ENCODE measurements at regions not wholly inside any gene's neighbourhood (a gene's known extent, or its start where the extent isn't known, plus 50 kb on each side); places are given as distances from the start of the nearest gene placed in this dataset.

GRCh38 chr2:78721355-78722033 is 304.0 kb upstream of the REG3G start:
- Mint-ChIP-seq H3K27ac (no peak overlapping the region), H3K9me3 (peaks cover 1% of the 10 kb centered on the region), H3K4me3 (no peak overlapping the region), H3K4me1 (peaks cover 2% of the 10 kb centered on the region), H3K36me3 (ENCODE audit: low read depth) (no peaks in the 10 kb centered on the region), H3K27me3 (ENCODE audit: insufficient read depth) (no peaks in the 10 kb centered on the region)
- DNase-seq: no peak
- Histone ChIP-seq H3K36me3 (ENCODE audit: control insufficient read depth, insufficient read depth, low read length) (no peaks in the 10 kb centered on the region), H3K4me3 (ENCODE audit: low read length) (no peak overlapping the region), H3K27me3 (ENCODE audit: control insufficient read depth, insufficient read depth, low read length, poor library complexity, severe bottlenecking) (no peaks in the 10 kb centered on the region), H3K9me3 (ENCODE audit: control insufficient read depth, low read length) (no peaks in the 10 kb centered on the region), H3K9ac (ENCODE audit: extremely low read depth, low read length, poor library complexity, severe bottlenecking) (no peak overlapping the region), H3K4me1 (ENCODE audit: control insufficient read depth, insufficient read depth, low read length) (no peaks in the 10 kb centered on the region), H3K27ac (ENCODE audit: low read depth, low read length) (no peak overlapping the region)
- no peak for TF ChIP-seq CTCF (conservative IDR thresholded peaks at IDR 0.05)
- 94 to 100% methylated on average over 1 to 7 of the region's 7 CpGs for WGBS, 2 experiments (ENCODE audit: insufficient coverage in 1 of 2, insufficient read length in 1 of 2)

DNA sequence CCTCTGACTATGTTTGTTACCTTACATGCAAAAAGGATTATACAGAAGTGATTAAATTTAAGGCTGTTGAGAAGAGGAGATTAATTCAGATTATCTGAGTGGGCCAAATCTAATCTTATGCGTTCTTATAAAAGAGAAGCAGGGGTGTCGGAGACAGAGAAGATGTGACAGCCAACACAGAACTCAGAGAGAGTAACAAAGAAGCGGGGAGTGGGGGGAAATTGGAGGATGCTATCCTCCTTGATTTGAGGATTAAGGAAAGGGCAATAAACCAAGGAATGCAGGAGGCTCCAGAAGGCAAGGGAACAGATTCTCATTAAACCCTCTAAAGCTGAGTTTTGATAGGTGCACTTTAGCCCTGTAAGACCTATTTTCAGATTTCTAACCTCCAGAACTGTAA is 291.3 kb upstream of the REG3G start:
- Histone ChIP-seq H3K9me3 (ENCODE audit: control insufficient read depth, low read length) (peaks cover 8% of the 10 kb centered on the region), H3K27me3 (ENCODE audit: control insufficient read depth, insufficient read depth, low read length, poor library complexity, severe bottlenecking) (no peaks in the 10 kb centered on the region), H3K36me3 (ENCODE audit: control insufficient read depth, insufficient read depth, low read length) (no peaks in the 10 kb centered on the region), H3K4me1 (ENCODE audit: control insufficient read depth, insufficient read depth, low read length) (no peaks in the 10 kb centered on the region), H3K27ac (ENCODE audit: low read depth, low read length) (no peak overlapping the region), H3K4me3 (ENCODE audit: low read length) (no peak overlapping the region), H3K9ac (ENCODE audit: extremely low read depth, low read length, poor library complexity, severe bottlenecking) (no peak overlapping the region)
- no peaks in the 10 kb centered on the region for H3K27me3 Mint-ChIP-seq (ENCODE audit: insufficient read depth)
- no peak overlapping the region for H3K4me3 Mint-ChIP-seq
- no peaks in the 10 kb centered on the region for H3K36me3 Mint-ChIP-seq (ENCODE audit: low read depth)
- 89 to 100% methylated on average over 3 of the region's 3 CpGs for WGBS, 2 experiments (ENCODE audit: insufficient coverage in 1 of 2, insufficient read length in 1 of 2)
- DNase-seq: no peak
- no peak overlapping the region for H3K27ac Mint-ChIP-seq
- TF ChIP-seq CTCF (conservative IDR thresholded peaks at IDR 0.05): no peak
- H3K4me1 Mint-ChIP-seq: peaks cover 2% of the 10 kb centered on the region
- H3K9me3 Mint-ChIP-seq: peaks cover 11% of the 10 kb centered on the region

- H3K36me3 ChIP-seq (ENCODE audit: control insufficient read depth, insufficient read depth, low read length): no peaks in the 10 kb centered on the region
- TF ChIP-seq CTCF (conservative IDR thresholded peaks at IDR 0.05): no peak
- no peak overlapping the region for H3K4me3 ChIP-seq (ENCODE audit: low read length)
- H3K9me3 ChIP-seq (ENCODE audit: control insufficient read depth, low read length): peaks cover 26% of the 10 kb centered on the region
- H3K27me3 ChIP-seq (ENCODE audit: control insufficient read depth, insufficient read depth, low read length, poor library complexity, severe bottlenecking): no peaks in the 10 kb centered on the region
- no peak overlapping the region for H3K4me3 Mint-ChIP-seq
- H3K27me3 Mint-ChIP-seq (ENCODE audit: insufficient read depth): no peaks in the 10 kb centered on the region
- peaks cover 13% of the 10 kb centered on the region for H3K9me3 Mint-ChIP-seq
- no peaks in the 10 kb centered on the region for H3K4me1 ChIP-seq (ENCODE audit: control insufficient read depth, insufficient read depth, low read length)
- WGBS, 2 experiments (ENCODE audit: insufficient coverage in 1 of 2, insufficient read length in 1 of 2): 100% methylated on average over 1 of the region's 1 CpG; no CpG with 5 or more reads in 1 of the 2 experiments
- H3K27ac Mint-ChIP-seq: no peak overlapping the region
- H3K9ac ChIP-seq (ENCODE audit: extremely low read depth, low read length, poor library complexity, severe bottlenecking): no peak overlapping the region
- H3K36me3 Mint-ChIP-seq (ENCODE audit: low read depth): peaks cover 2% of the 10 kb centered on the region
- H3K4me1 Mint-ChIP-seq: peaks cover 4% of the 10 kb centered on the region
- H3K27ac ChIP-seq (ENCODE audit: low read depth, low read length): no peak overlapping the region
- no peak for DNase-seq
These were observed 286.2 kb upstream of the REG3G start for GRCh38 chr2:78739282-78739681.
